ENCODE measurements at regions not wholly inside any gene's neighbourhood (a gene's known extent, or its start where the extent isn't known, plus 50 kb on each side); places are given as distances from the start of the nearest gene placed in this dataset.

- DNase-seq (no peak), ATAC-seq (ENCODE audit: low read depth) (no peak)
- Histone ChIP-seq H3K4ac (ENCODE audit: low read depth, low read length) (no peak overlapping the region), H3K14ac (replicated peaks; ENCODE audit: low read depth, low read length) (no peak overlapping the region), H3K4me3 (ENCODE audit: insufficient read depth, low read depth, low read length) (no peak overlapping the region), H3K23ac (ENCODE audit: low read depth, low read length) (no peak overlapping the region), H3K27me3 (ENCODE audit: control insufficient read depth, insufficient read depth, low read length) (no peaks in the 10 kb centered on the region), H3K9ac (ENCODE audit: low read depth, low read length) (no peak overlapping the region), H3K4me1 (ENCODE audit: control insufficient read depth, insufficient read depth, low read length) (no peaks in the 10 kb centered on the region), H2BK5ac (ENCODE audit: low read depth, low read length, poor library complexity, severe bottlenecking) (no peak overlapping the region), H2BK20ac (ENCODE audit: low read depth, low read length) (no peak overlapping the region), H4K91ac (ENCODE audit: insufficient read depth, low read depth, low read length) (no peak overlapping the region), H3K4me2 (ENCODE audit: low read depth, low read length) (no peak overlapping the region), H3K9me3 (ENCODE audit: control insufficient read depth, insufficient read depth, low read length) (0 out of 2 replicates have a peak, but pooled peaks cover 2% of the 10 kb centered on the region), H3K36me3 (ENCODE audit: control insufficient read depth, insufficient read depth, low read length) (no peaks in the 10 kb centered on the region), H2AFZ (replicated peaks; ENCODE audit: low read length, poor library complexity) (no peak overlapping the region), H3K27ac (ENCODE audit: insufficient read depth, low read length) (no peak overlapping the region), H4K8ac (ENCODE audit: low read depth in 2 of 2, low read length in 2 of 2) (no peak overlapping the region), H3K9me1 (ENCODE audit: insufficient read depth, low read length) (no peaks in the 10 kb centered on the region), H3K79me1 (ENCODE audit: low read depth in 1 of 2, low read length in 2 of 2) (no peaks in the 10 kb centered on the region), H2BK15ac (ENCODE audit: low read depth, low read length) (no peak overlapping the region), H4K20me1 (ENCODE audit: insufficient read depth, low read length) (no peaks in the 10 kb centered on the region), H4K5ac (ENCODE audit: low read depth, low read length) (no peak overlapping the region), H3K56ac (ENCODE audit: extremely low read depth, insufficient read depth, low read length) (no peak overlapping the region), H2AK5ac (ENCODE audit: low read depth, low read length) (no peak overlapping the region), H2BK120ac (ENCODE audit: low read depth, low read length) (no peak overlapping the region), H3K18ac (ENCODE audit: low read depth, low read length) (no peak overlapping the region), H2AK9ac (replicated peaks; ENCODE audit: low read depth, low read length, poor library complexity) (no peak overlapping the region)
- TF ChIP-seq RCOR1 (IDR thresholded peaks at IDR 0.05; ENCODE audit: insufficient replicate concordance, low read length): no peak
- no peak for TF ChIP-seq CEBPB (IDR thresholded peaks at IDR 0.05; ENCODE audit: low read depth, low read length)
- TF ChIP-seq BHLHE40 (IDR thresholded peaks at IDR 0.05; ENCODE audit: low read depth, low read length): no peak
- no peak for TF ChIP-seq MAZ (IDR thresholded peaks at IDR 0.05; ENCODE audit: borderline replicate concordance, low read depth, low read length)
- no peak for TF ChIP-seq SMC3 (IDR thresholded peaks at IDR 0.05; ENCODE audit: low read depth, low read length)
- TF ChIP-seq NFE2L2 (IDR thresholded peaks at IDR 0.05; ENCODE audit: low read depth, low read length): no peak
- no peak for TF ChIP-seq USF2 (IDR thresholded peaks at IDR 0.05; ENCODE audit: low read depth, low read length)
- no peak for TF ChIP-seq CHD1 (IDR thresholded peaks at IDR 0.05; ENCODE audit: low read depth, low read length)
- TF ChIP-seq MAFK (IDR thresholded peaks at IDR 0.05; ENCODE audit: low read depth, low read length): no peak
- TF ChIP-seq RAD21 (IDR thresholded peaks at IDR 0.05; ENCODE audit: low read length): no peak
- no peak for TF ChIP-seq MXI1 (IDR thresholded peaks at IDR 0.05; ENCODE audit: borderline replicate concordance, low read depth, low read length)
- intact Hi-C loops (cut with micrococcal nuclease) (no loop called here), dilution Hi-C loops (cut with HindIII; ENCODE audit: low sequenced_read_pairs, unreplicated experiment) (no loop called here), in situ Hi-C loops (cut with MboI; ENCODE audit: low sequenced_read_pairs) (no loop called here)
- WGBS, 2 experiments (ENCODE audit: extremely low coverage in 2 of 2, insufficient read length in 1 of 2): no CpG with 5 or more reads among the region's 1 CpG
- BruUV-seq (replicated peaks): no TSS peak
- ChIA-PET POLR2A (ENCODE audit: unreplicated experiment) (no interaction called here), CTCF (no interaction called here)
Observed at GRCh38 chr13:66001140-66001539, 1229.0 kb downstream of the PCDH9 start.
